ENCODE measurements at regions not wholly inside any gene's neighbourhood (a gene's known extent, or its start where the extent isn't known, plus 50 kb on each side); places are given as distances from the start of the nearest gene placed in this dataset.
"Not testable (repeated sequence)": the region's sequence is repeated elsewhere in the genome, so short reads cannot be mapped to it uniquely, and the experiment has no call there.

GRCh38 chr2:59239146-59239545, 998.0 kb upstream of the FANCL start:
- CTCF ChIA-PET: no interaction called here

GRCh38 chr2:59237311-59237710, 996.2 kb upstream of the FANCL start:
- no peak for DNase-seq
- no peak overlapping the region for H3K27ac Mint-ChIP-seq
- no peaks in the 10 kb centered on the region for H3K4me1 Mint-ChIP-seq (ENCODE audit: low read depth)
- no peaks in the 10 kb centered on the region for H3K9me3 Mint-ChIP-seq (ENCODE audit: insufficient read depth)
- ChIA-PET CTCF (no interaction called here), POLR2A (no interaction called here)
- no peak for ATAC-seq
- no peaks in the 10 kb centered on the region for H3K36me3 Mint-ChIP-seq (ENCODE audit: low read depth)
- no peak overlapping the region for H3K4me3 Mint-ChIP-seq
- H3K27me3 Mint-ChIP-seq (ENCODE audit: low read depth): no peaks in the 10 kb centered on the region

More at GRCh38 chr2:59239146-59239545, 998.0 kb upstream of the FANCL start:
- Mint-ChIP-seq H3K27ac (no peak overlapping the region), H3K9me3 (ENCODE audit: insufficient read depth) (no peaks in the 10 kb centered on the region), H3K36me3 (ENCODE audit: low read depth) (no peaks in the 10 kb centered on the region), H3K4me1 (ENCODE audit: low read depth) (no peaks in the 10 kb centered on the region), H3K4me3 (no peak overlapping the region), H3K27me3 (ENCODE audit: low read depth) (no peaks in the 10 kb centered on the region)
- ATAC-seq (no peak), DNase-seq (no peak)
- POLR2A ChIA-PET: no interaction called here

DNA sequence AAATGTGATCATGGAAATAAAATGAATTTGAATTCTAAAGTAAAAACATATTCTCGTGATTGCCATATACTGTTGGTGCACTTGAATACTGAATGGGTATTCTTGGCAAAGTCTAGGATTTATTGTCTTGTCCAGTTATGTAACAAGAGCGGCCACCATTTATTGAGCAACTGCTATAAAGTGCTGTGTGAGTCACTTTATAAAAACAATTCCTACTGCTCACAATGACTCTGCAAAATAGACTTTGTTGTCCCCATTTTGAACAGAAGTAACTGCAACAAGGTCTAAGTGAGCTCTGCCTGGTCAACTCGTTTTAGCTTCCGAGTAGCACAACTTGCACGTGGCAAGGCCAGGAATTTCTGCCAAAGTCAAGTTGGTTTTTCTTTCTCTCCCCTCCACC, 995.6 kb upstream of the FANCL start:
- DNase-seq (no peak), ATAC-seq (no peak)
- no peak overlapping the region for H3K27ac Mint-ChIP-seq
- no peaks in the 10 kb centered on the region for H3K9me3 Mint-ChIP-seq (ENCODE audit: insufficient read depth)
- no peak overlapping the region for H3K4me3 Mint-ChIP-seq
- H3K4me1 Mint-ChIP-seq (ENCODE audit: low read depth): no peaks in the 10 kb centered on the region
- ChIA-PET POLR2A (no interaction called here), CTCF (no interaction called here)
- no peaks in the 10 kb centered on the region for H3K27me3 Mint-ChIP-seq (ENCODE audit: low read depth)
- H3K36me3 Mint-ChIP-seq (ENCODE audit: low read depth): no peaks in the 10 kb centered on the region

- ChIA-PET POLR2A (no interaction called here), CTCF (no interaction called here)
- ATAC-seq: no peak
- Mint-ChIP-seq H3K27me3 (ENCODE audit: low read depth) (no peaks in the 10 kb centered on the region), H3K4me1 (ENCODE audit: low read depth) (no peaks in the 10 kb centered on the region), H3K4me3 (no peak overlapping the region), H3K27ac (no peak overlapping the region), H3K9me3 (ENCODE audit: insufficient read depth) (no peaks in the 10 kb centered on the region), H3K36me3 (ENCODE audit: low read depth) (no peaks in the 10 kb centered on the region)
- no peak for DNase-seq
Observed at GRCh38 chr2:59233920-59234319, 992.8 kb upstream of the FANCL start.

DNA sequence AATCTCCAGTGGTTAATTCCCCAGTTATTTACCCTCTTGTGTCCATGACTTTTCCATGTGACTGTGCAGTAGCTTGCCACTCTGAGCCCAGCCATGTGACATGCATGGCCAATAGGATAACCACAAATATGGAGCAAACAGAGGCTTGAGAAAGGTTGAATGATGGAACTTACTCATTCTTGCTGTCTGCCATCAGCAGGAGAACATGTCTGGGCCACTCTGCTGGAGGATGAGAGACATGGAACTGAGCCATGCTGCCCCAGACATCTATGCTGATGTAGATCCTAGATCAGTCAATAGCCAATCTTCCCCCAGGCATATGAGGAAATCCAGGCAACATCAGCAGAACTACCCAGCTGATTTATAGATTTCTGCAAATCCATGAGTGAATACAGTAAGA, 992.3 kb upstream of the FANCL start:
- ATAC-seq (no peak), DNase-seq (no peak)
- ChIA-PET CTCF (no interaction called here), POLR2A (no interaction called here)
- Mint-ChIP-seq H3K4me3 (no peak overlapping the region), H3K9me3 (ENCODE audit: insufficient read depth) (no peaks in the 10 kb centered on the region), H3K27ac (no peak overlapping the region), H3K4me1 (ENCODE audit: low read depth) (no peaks in the 10 kb centered on the region), H3K36me3 (ENCODE audit: low read depth) (no peaks in the 10 kb centered on the region), H3K27me3 (ENCODE audit: low read depth) (no peaks in the 10 kb centered on the region)

- no peaks in the 10 kb centered on the region for H3K27me3 Mint-ChIP-seq (ENCODE audit: low read depth)
- no peaks in the 10 kb centered on the region for H3K9me3 Mint-ChIP-seq (ENCODE audit: insufficient read depth)
- ATAC-seq (no peak), DNase-seq (no peak)
- H3K27ac Mint-ChIP-seq: no peak overlapping the region
- no peaks in the 10 kb centered on the region for H3K4me1 Mint-ChIP-seq (ENCODE audit: low read depth)
- ChIA-PET CTCF (interaction anchor here (0.7 kb wide), 1 partner anchor 198 kb away, joined by 3 read pairs; no protein-coding TSS in a partner anchor), POLR2A (no interaction called here)
- no peak overlapping the region for H3K4me3 Mint-ChIP-seq
- H3K36me3 Mint-ChIP-seq (ENCODE audit: low read depth): no peaks in the 10 kb centered on the region
Observed at GRCh38 chr2:59232394-59233165, 991.5 kb upstream of the FANCL start.

DNA sequence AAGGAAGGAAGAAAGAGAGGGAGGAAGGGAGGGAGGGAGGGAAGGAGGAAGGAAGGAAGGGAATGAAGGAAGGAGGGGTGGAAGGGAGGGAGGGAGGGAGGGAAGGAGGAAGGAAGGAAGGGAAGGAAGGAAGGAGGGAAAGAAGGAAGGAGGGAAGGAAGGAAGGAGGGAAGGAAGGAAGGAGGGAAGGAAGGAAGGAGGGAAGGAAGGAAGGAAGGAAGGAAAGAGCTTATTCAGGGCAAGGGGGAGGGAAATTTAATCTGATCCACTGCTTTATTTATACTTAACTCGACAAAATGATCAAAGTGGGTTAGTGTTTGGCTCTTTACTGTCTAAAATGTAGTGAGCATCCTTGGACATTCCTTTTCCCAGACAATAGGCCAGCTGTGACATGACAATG, 985.2 kb upstream of the FANCL start:
- not testable (repeated sequence) for H3K4me1 Mint-ChIP-seq (ENCODE audit: low read depth); H3K27me3 Mint-ChIP-seq (ENCODE audit: low read depth); H3K9me3 Mint-ChIP-seq (ENCODE audit: insufficient read depth); DNase-seq; H3K27ac Mint-ChIP-seq; H3K4me3 Mint-ChIP-seq; ATAC-seq; H3K36me3 Mint-ChIP-seq (ENCODE audit: low read depth)
- ChIA-PET CTCF (interaction anchor here (0.7 kb wide), 1 partner anchor 90 kb away, joined by 3 read pairs; no protein-coding TSS in a partner anchor), POLR2A (interaction anchor here (0.6 kb wide), 1 partner anchor 17 kb away, joined by 3 read pairs; no protein-coding TSS in a partner anchor)

GRCh38 chr2:59223742-59224141, 982.6 kb upstream of the FANCL start:
- DNase-seq: no peak
- no peaks in the 10 kb centered on the region for H3K27me3 Mint-ChIP-seq (ENCODE audit: low read depth)
- no peak overlapping the region for H3K27ac Mint-ChIP-seq
- ChIA-PET POLR2A (no interaction called here), CTCF (no interaction called here)
- H3K9me3 Mint-ChIP-seq (ENCODE audit: insufficient read depth): no peaks in the 10 kb centered on the region
- H3K4me3 Mint-ChIP-seq: no peak overlapping the region
- ATAC-seq: no peak
- no peaks in the 10 kb centered on the region for H3K36me3 Mint-ChIP-seq (ENCODE audit: low read depth)
- no peaks in the 10 kb centered on the region for H3K4me1 Mint-ChIP-seq (ENCODE audit: low read depth)

GRCh38 chr2:59217360-59217759, 976.2 kb upstream of the FANCL start:
- DNase-seq: no peak
- POLR2A ChIA-PET: no interaction called here
- Mint-ChIP-seq H3K36me3 (ENCODE audit: low read depth) (no peaks in the 10 kb centered on the region), H3K27ac (no peak overlapping the region), H3K9me3 (ENCODE audit: insufficient read depth) (no peaks in the 10 kb centered on the region), H3K4me3 (no peak overlapping the region), H3K4me1 (ENCODE audit: low read depth) (no peaks in the 10 kb centered on the region), H3K27me3 (ENCODE audit: low read depth) (no peaks in the 10 kb centered on the region)
- no peak for ATAC-seq
- CTCF ChIA-PET: no interaction called here

DNA sequence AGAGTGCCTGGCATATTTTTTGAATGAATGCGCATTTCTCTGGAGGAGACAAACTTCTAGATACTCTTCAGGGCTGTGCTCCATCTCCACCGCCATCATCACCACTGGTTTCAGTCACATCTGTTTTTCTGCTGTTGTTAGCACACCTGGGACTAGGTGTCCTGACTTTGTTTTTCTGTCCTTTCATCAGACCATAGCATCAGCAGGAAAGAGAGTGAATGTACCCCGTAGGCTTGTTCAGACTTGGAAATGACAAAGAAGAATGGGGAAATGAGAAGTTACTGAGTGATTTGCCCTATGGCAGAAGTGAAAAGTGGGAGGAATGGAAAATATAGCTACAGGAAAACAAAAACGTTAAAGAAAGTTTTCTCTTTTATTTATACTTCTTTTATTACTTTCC, 965.2 kb upstream of the FANCL start:
- Mint-ChIP-seq H3K4me1 (ENCODE audit: low read depth) (no peaks in the 10 kb centered on the region), H3K36me3 (ENCODE audit: low read depth) (no peaks in the 10 kb centered on the region), H3K9me3 (ENCODE audit: insufficient read depth) (no peaks in the 10 kb centered on the region), H3K27me3 (ENCODE audit: low read depth) (no peaks in the 10 kb centered on the region), H3K4me3 (no peak overlapping the region), H3K27ac (no peak overlapping the region)
- ChIA-PET CTCF (no interaction called here), POLR2A (no interaction called here)
- ATAC-seq: no peak
- DNase-seq: no peak

- DNase-seq: no peak
- no peak for ATAC-seq
- Mint-ChIP-seq H3K9me3 (ENCODE audit: insufficient read depth) (no peaks in the 10 kb centered on the region), H3K4me3 (no peak overlapping the region), H3K27ac (no peak overlapping the region), H3K27me3 (ENCODE audit: low read depth) (no peaks in the 10 kb centered on the region), H3K36me3 (ENCODE audit: low read depth) (no peaks in the 10 kb centered on the region), H3K4me1 (ENCODE audit: low read depth) (no peaks in the 10 kb centered on the region)
- POLR2A ChIA-PET: no interaction called here
- CTCF ChIA-PET: no interaction called here
Observed at GRCh38 chr2:59204040-59204439, 962.9 kb upstream of the FANCL start.

GRCh38 chr2:59196491-59196890, 955.4 kb upstream of the FANCL start:
- ATAC-seq (no peak), DNase-seq (no peak)
- Mint-ChIP-seq H3K36me3 (ENCODE audit: low read depth) (no peaks in the 10 kb centered on the region), H3K27me3 (ENCODE audit: low read depth) (no peaks in the 10 kb centered on the region), H3K9me3 (ENCODE audit: insufficient read depth) (no peaks in the 10 kb centered on the region), H3K4me1 (ENCODE audit: low read depth) (no peaks in the 10 kb centered on the region), H3K27ac (no peak overlapping the region), H3K4me3 (no peak overlapping the region)
- ChIA-PET POLR2A (no interaction called here), CTCF (no interaction called here)

- no peaks in the 10 kb centered on the region for H3K27me3 Mint-ChIP-seq (ENCODE audit: low read depth)
Observed at GRCh38 chr2:59195851-59196250, 954.7 kb upstream of the FANCL start.

More at GRCh38 chr2:59195851-59196250, 954.7 kb upstream of the FANCL start:
- Mint-ChIP-seq H3K36me3 (ENCODE audit: low read depth) (no peaks in the 10 kb centered on the region), H3K4me3 (no peak overlapping the region), H3K4me1 (ENCODE audit: low read depth) (no peaks in the 10 kb centered on the region), H3K9me3 (ENCODE audit: insufficient read depth) (no peaks in the 10 kb centered on the region), H3K27ac (no peak overlapping the region)
- ChIA-PET POLR2A (no interaction called here), CTCF (no interaction called here)
- DNase-seq (no peak), ATAC-seq (no peak)

Data from activated CD8-positive, alpha-beta T cell treated with anti-CD3 and anti-CD28 coated beads, Interleukin-2, amount 10 ng/mL, durations not matched to agents 7 days and 5 days (primary cell).